H1 (cell line): ENCODE measurements at regions not wholly inside any gene's neighbourhood (a gene's known extent, or its start where the extent isn't known, plus 50 kb on each side); places are given as distances from the start of the nearest gene placed in this dataset.

Experiments
- CTCF ChIA-PET: fragments of 300-600 bp; sonication (Branson Sonifier 250); formaldehyde crosslinking; loops from one replicate; lab custom pipeline; 2021; ENCODE audit not compliant: partially characterized antibody; lab: Charles Lee
- POLR2A ChIA-PET: fragments of 300-600 bp; sonication (Branson Sonifier 250); formaldehyde crosslinking; loops from one replicate; lab custom pipeline; 2021; ENCODE audit warnings: inconsistent platforms; ENCODE audit not compliant: partially characterized antibody; lab: Charles Lee
- DNase-seq, 2 experiments: peaks; one replicate each; pipeline versions ENCODE4 v3.0.0 to v3.0.0-alpha.2; 2010 to 2022; ENCODE audit warnings: low spot score in 2 of 2, low read depth in 1 of 2, mixed read lengths in 1 of 2
- FAIRE-seq: peaks from 2 replicates; lab custom pipeline; 2011; peaks lifted over from hg19 to GRCh38; lab: Jason Lieb, UNC
- H2AFZ ChIP-seq: 2 replicates; pipeline ENCODE4 v1.8.1; 2012; ENCODE audit warnings: low read length, inconsistent platforms
- H2AK5ac ChIP-seq: 2 replicates; pipeline ENCODE4 v1.6.1; 2013; ENCODE audit warnings: low read depth, low read length
- H2BK120ac ChIP-seq: replicated peaks from 2 replicates; pipeline ENCODE3; 2013; ENCODE audit warnings: low read depth, low read length, inconsistent platforms
- H2BK12ac ChIP-seq: 2 replicates; pipeline ENCODE4 v1.6.1; 2013; ENCODE audit warnings: low read depth, low read length
- H2BK15ac ChIP-seq: 2 replicates; pipeline ENCODE4 v1.6.1; 2013; ENCODE audit warnings: low read length
- H2BK20ac ChIP-seq: 2 replicates; pipeline ENCODE4 v1.6.1; 2013; ENCODE audit warnings: low read length
- H2BK5ac ChIP-seq: 2 replicates; pipeline ENCODE4 v1.6.1; 2013; ENCODE audit warnings: low read depth, low read length
- H3K14ac ChIP-seq: 2 replicates; pipeline ENCODE4 v1.6.1; 2013; ENCODE audit warnings: inconsistent platforms; ENCODE audit not compliant: insufficient read length
- H3K18ac ChIP-seq: 2 replicates; pipeline ENCODE4 v1.6.1; 2013; ENCODE audit warnings: low read length; ENCODE audit errors: extremely low read depth
- H3K23ac ChIP-seq: 2 replicates; pipeline ENCODE4 v1.6.1; 2013; ENCODE audit warnings: inconsistent platforms; ENCODE audit not compliant: insufficient read length
- H3K23me2 ChIP-seq: 2 replicates; pipeline ENCODE4 v1.6.1; 2013; ENCODE audit warnings: low read depth, low read length
- H3K27ac ChIP-seq: 2 replicates; pipeline ENCODE4 v1.6.1; 2011; ENCODE audit warnings: low read depth, low read length, inconsistent platforms
- H3K27me3 ChIP-seq, 4 experiments: replicated peaks in 1 of 4; 1 replicate in 1 of 4; 2 replicates in 3 of 4; pipeline versions ENCODE4 v1.6.1 to v1.8.1; 2011 to 2013; ENCODE audit warnings: low read length in 3 of 4, mild to moderate bottlenecking in 3 of 4, inconsistent platforms in 2 of 4, mixed read lengths in 2 of 4, moderate library complexity in 1 of 4; ENCODE audit not compliant: control insufficient read depth in 3 of 4, insufficient read depth in 3 of 4; ENCODE audit errors: extremely low read depth in 1 of 4
- H3K36me3 ChIP-seq, 4 experiments: 2 replicates each; pipeline versions ENCODE4 v1.6.1 to v1.8.1; 2011 to 2013; ENCODE audit warnings: mild to moderate bottlenecking in 4 of 4, low read length in 3 of 4, moderate library complexity in 2 of 4, control low read depth in 1 of 4, inconsistent platforms in 1 of 4; ENCODE audit not compliant: insufficient read depth in 4 of 4, control insufficient read depth in 2 of 4
- H3K4ac ChIP-seq: replicated peaks from 2 replicates; pipeline ENCODE3; 2013; ENCODE audit warnings: low read length, low read depth, mixed read lengths, inconsistent platforms; ENCODE audit not compliant: insufficient read length
- H3K4me1 ChIP-seq, 4 experiments: replicated peaks in 1 of 4; 1 replicate in 1 of 4; 2 replicates in 3 of 4; pipeline versions ENCODE4 v1.6.1 to v1.8.1; 2011 to 2013; ENCODE audit warnings: low read length in 3 of 4, inconsistent platforms in 2 of 4, mixed read lengths in 1 of 4; ENCODE audit not compliant: insufficient read depth in 4 of 4, control insufficient read depth in 3 of 4
- H3K4me2 ChIP-seq, 2 experiments: 2 replicates each; pipeline versions ENCODE4 v1.6.1 to v1.8.1; 2011 to 2013; ENCODE audit warnings: low read depth in 2 of 2, low read length in 2 of 2, control low read depth in 1 of 2, inconsistent platforms in 1 of 2, mild to moderate bottlenecking in 1 of 2; ENCODE audit not compliant: insufficient read depth in 1 of 2
- H3K4me3 ChIP-seq, 4 experiments: fragments of 200-600, 300-600 bp in 1 of 4; sonication (generic), shearing (Covaris generic), sonication (Bioruptor Twin) in 1 of 4; 2 replicates each; pipeline versions ENCODE4 v1.5.1 to v1.8.1; 2011 to 2016; ENCODE audit warnings: low read length in 4 of 4, low read depth in 3 of 4, control low read depth in 2 of 4, inconsistent platforms in 2 of 4, mild to moderate bottlenecking in 2 of 4, mixed read lengths in 1 of 4, moderate library complexity in 1 of 4; ENCODE audit not compliant: insufficient read depth in 2 of 4; ENCODE audit errors: extremely low read depth in 1 of 4
- H3K56ac ChIP-seq: replicated peaks from 2 replicates; pipeline ENCODE3; 2013; ENCODE audit warnings: low read depth, mild to moderate bottlenecking, mixed read lengths, low read length, inconsistent platforms; ENCODE audit not compliant: insufficient read length
- H3K79me1 ChIP-seq: 2 replicates; pipeline ENCODE4 v1.6.1; 2013; ENCODE audit warnings: low read depth, low read length, control low read depth
- H3K79me2 ChIP-seq, 2 experiments: 2 replicates each; pipeline versions ENCODE4 v1.6.1 to v1.8.1; 2012 to 2013; ENCODE audit warnings: low read length in 2 of 2, mild to moderate bottlenecking in 2 of 2, inconsistent platforms in 1 of 2; ENCODE audit not compliant: insufficient read depth in 2 of 2, control insufficient read depth in 1 of 2
- H3K9ac ChIP-seq, 4 experiments: replicated peaks in 1 of 4; 1 replicate in 1 of 4; 2 replicates in 3 of 4; pipeline versions ENCODE4 v1.6.1 to v1.8.1; 2011 to 2013; ENCODE audit warnings: low read depth in 3 of 4, low read length in 3 of 4, control low read depth in 2 of 4, mild to moderate bottlenecking in 2 of 4, moderate library complexity in 2 of 4, inconsistent platforms in 1 of 4; ENCODE audit errors: extremely low read depth in 1 of 4
- H3K9me3 ChIP-seq, 2 experiments: 2 replicates each; pipeline versions ENCODE4 v1.6.1 to v1.8.1; 2012 to 2013; ENCODE audit warnings: mild to moderate bottlenecking in 2 of 2, moderate library complexity in 2 of 2, control low read depth in 1 of 2, inconsistent platforms in 1 of 2, low read depth in 1 of 2, low read length in 1 of 2, mixed read lengths in 1 of 2; ENCODE audit not compliant: insufficient read depth in 2 of 2
- H4K20me1 ChIP-seq, 2 experiments: replicated peaks in 1 of 2; 2 replicates each; pipeline versions ENCODE3 to v1.8.1; 2011 to 2013; ENCODE audit warnings: inconsistent platforms in 2 of 2, low read length in 2 of 2, mild to moderate bottlenecking in 1 of 2; ENCODE audit not compliant: insufficient read depth in 2 of 2, control insufficient read depth in 1 of 2
- H4K5ac ChIP-seq: 2 replicates; pipeline ENCODE4 v1.6.1; 2013; ENCODE audit warnings: low read length, low read depth, mixed read lengths, inconsistent platforms; ENCODE audit not compliant: insufficient read length
- H4K8ac ChIP-seq: 2 replicates; pipeline ENCODE4 v1.8.0; 2013; ENCODE audit warnings: mild to moderate bottlenecking, moderate library complexity, low read length, inconsistent platforms; ENCODE audit not compliant: insufficient read depth; ENCODE audit errors: extremely low read depth
- H4K91ac ChIP-seq: replicated peaks from 2 replicates; pipeline ENCODE3; 2013; ENCODE audit warnings: low read length, mixed read lengths, inconsistent platforms; ENCODE audit not compliant: insufficient read length
- CTCF ChIP-seq, 3 experiments: IDR thresholded peaks; 1 replicate in 2 of 3; 2 replicates in 1 of 3; pipeline versions ENCODE4 v1.5.1 to v1.6.1; 2011; ENCODE audit warnings: low read length in 3 of 3, mild to moderate bottlenecking in 3 of 3, inconsistent platforms in 2 of 3, low read depth in 1 of 3, moderate library complexity in 1 of 3; ENCODE audit not compliant: insufficient read depth in 1 of 3; ENCODE audit errors: control extremely low read depth in 1 of 3
- SIRT6 ChIP-seq: IDR thresholded peaks from one replicate; pipeline ENCODE4 v1.7.1; 2012; ENCODE audit warnings: low read length, inconsistent platforms

GRCh38 chr13:34070006-34070405 is 252.1 kb downstream of the RFC3 start:
- Histone ChIP-seq H3K9me3 (no peaks in the 10 kb centered on the region), H3K4me1 (no peaks in the 10 kb centered on the region), H4K91ac (no peak overlapping the region), H3K4me2 (no peak overlapping the region), H3K36me3 (no peaks in the 10 kb centered on the region), H2BK120ac (no peak overlapping the region), H3K27me3 (no peaks in the 10 kb centered on the region), H3K14ac (no peak overlapping the region), H3K23me2 (no peaks in the 10 kb centered on the region; the same call in 1 of the 2 replicates), H3K4ac (no peak overlapping the region), H3K18ac (no peak overlapping the region), H3K4me3 (no peak overlapping the region), H2BK15ac (no peak overlapping the region), H3K56ac (no peak overlapping the region), H4K8ac (no peak overlapping the region), H4K5ac (no peak overlapping the region), H3K79me1 (no peaks in the 10 kb centered on the region), H3K23ac (no peak overlapping the region), H2BK20ac (no peak overlapping the region), H4K20me1 (no peaks in the 10 kb centered on the region), H2BK5ac (no peak overlapping the region), H3K9ac (no peak overlapping the region), H2AK5ac (no peak overlapping the region), H2AFZ (no peak overlapping the region), H3K27ac (no peak overlapping the region), H2BK12ac (no peak overlapping the region), H3K79me2 (no peaks in the 10 kb centered on the region)
- POLR2A ChIA-PET = no interaction called here
- FAIRE-seq (no peak), DNase-seq (no peak)
- CTCF ChIA-PET = no interaction called here
- TF ChIP-seq SIRT6 (no peak), CTCF (IDR thresholded peaks at IDR 0.05; ENCODE audit: control extremely low read depth in 1 of 3, insufficient read depth in 1 of 3, low read depth in 1 of 3, low read length in 3 of 3) (no peak)
